SK-N-SH (cell line): ENCODE measurements at regions not wholly inside any gene's neighbourhood (a gene's known extent, or its start where the extent isn't known, plus 50 kb on each side); places are given as distances from the start of the nearest gene placed in this dataset.

ENCODE experiments used
- CHD2 ChIP-seq: fragments of 150-350 bp; IDR thresholded peaks from 2 replicates; pipeline ENCODE4 v1.6.1; 2018; ENCODE audit warnings: low read length; ENCODE audit not compliant: partially characterized antibody
- CTCF ChIP-seq: fragments of 200-600 bp; sonication (generic); IDR thresholded peaks from 2 replicates; pipeline ENCODE4 v1.6.1; 2017; ENCODE audit warnings: antibody characterized with exemption, mild to moderate bottlenecking, moderate library complexity
- FOXJ3 ChIP-seq: sonication (generic); formaldehyde crosslinking; IDR thresholded peaks from 2 replicates; pipeline ENCODE4 v1.5.1; 2020; ENCODE audit warnings: mild to moderate bottlenecking, missing genetic modification reagents
- IRF3 ChIP-seq: fragments of 150-350 bp; IDR thresholded peaks from 2 replicates; pipeline ENCODE4 v1.6.1; 2016; ENCODE audit warnings: mild to moderate bottlenecking, low read depth, low read length
- JUND ChIP-seq: IDR thresholded peaks from 2 replicates; pipeline ENCODE4 v1.4.0; 2012
- MAX ChIP-seq: IDR thresholded peaks from 2 replicates; pipeline ENCODE4 v1.4.0; 2012; ENCODE audit warnings: low read depth
- RAD21 ChIP-seq: IDR thresholded peaks from 2 replicates; pipeline ENCODE4 v1.6.1; 2012; ENCODE audit warnings: mild to moderate bottlenecking, low read length
- RCOR1 ChIP-seq: fragments of 150-350 bp; IDR thresholded peaks from 2 replicates; pipeline ENCODE4 v1.6.1; 2017; ENCODE audit warnings: antibody characterized with exemption, low read length
- RFX5 ChIP-seq: IDR thresholded peaks from 2 replicates; pipeline ENCODE4 v1.6.1; 2012; ENCODE audit warnings: mild to moderate bottlenecking, improper control_type of control experiment, low read length
- SIN3A ChIP-seq: IDR thresholded peaks from 2 replicates; pipeline ENCODE4 v1.6.1; 2012; ENCODE audit warnings: low read depth, mild to moderate bottlenecking, low read length, moderate library complexity, borderline replicate concordance
- SMC3 ChIP-seq: IDR thresholded peaks from 2 replicates; pipeline ENCODE4 v1.6.1; 2012; ENCODE audit warnings: low read depth, low read length, improper control_type of control experiment
- TAF1 ChIP-seq: IDR thresholded peaks from 2 replicates; pipeline ENCODE4 v1.6.1; 2012; ENCODE audit warnings: low read depth, mild to moderate bottlenecking, low read length, moderate library complexity, borderline replicate concordance
- ZBTB33 ChIP-seq: IDR thresholded peaks from 2 replicates; pipeline ENCODE4 v1.4.0; 2012; ENCODE audit warnings: low read depth, borderline replicate concordance

- no peak for TF ChIP-seq CHD2
- TF ChIP-seq SIN3A = no peak
- TF ChIP-seq TAF1 = no peak
- TF ChIP-seq FOXJ3 (CRISPR knock-in tag) = no peak
- TF ChIP-seq RCOR1 = no peak
- no peak for TF ChIP-seq CTCF
- no peak for TF ChIP-seq IRF3
- no peak for TF ChIP-seq RAD21
- no peak for TF ChIP-seq ZBTB33
- TF ChIP-seq MAX = no peak
- no peak for TF ChIP-seq JUND
- no peak for TF ChIP-seq RFX5
- no peak for TF ChIP-seq SMC3
Measured at GRCh38 chr12:16785953-16786352, 180.0 kb upstream of the LMO3 start.
